GM21360 (cell line): ENCODE measurements at regions not wholly inside any gene's neighbourhood (a gene's known extent, or its start where the extent isn't known, plus 50 kb on each side); places are given as distances from the start of the nearest gene placed in this dataset.

Experiments
- ATAC-seq: cut with Tn5 transposase; IDR thresholded peaks from one replicate; pipeline ENCODE4 v1.9.1; 2021; ENCODE audit warnings: mild to moderate bottlenecking, moderate library complexity; ENCODE audit not compliant: unreplicated experiment

- ATAC-seq = no peak
Measured at GRCh38 chr5:58040044-58040443, 419.8 kb downstream of the PLK2 start.

- ATAC-seq = no peak
Measured at GRCh38 chr5:58037899-58038298, 422.0 kb downstream of the PLK2 start.

GRCh38 chr5:58025809-58026208 is 434.1 kb downstream of the PLK2 start:
- ATAC-seq = no peak

GRCh38 chr5:58024151-58024550 is 435.7 kb downstream of the PLK2 start:
- ATAC-seq = no peak

- no peak for ATAC-seq
Measured at GRCh38 chr5:58022055-58022454, 437.8 kb downstream of the PLK2 start.

- no peak for ATAC-seq
Measured at GRCh38 chr5:58021466-58021865, 438.4 kb downstream of the PLK2 start.

GRCh38 chr5:58019614-58020013 is 440.3 kb downstream of the PLK2 start:
- ATAC-seq = no peak

GRCh38 chr5:58018016-58018415 is 441.9 kb downstream of the PLK2 start:
- no peak for ATAC-seq

- ATAC-seq = no peak
Measured at GRCh38 chr5:58016877-58017276, 443.0 kb downstream of the PLK2 start.

GRCh38 chr5:58016358-58016757 is 443.5 kb downstream of the PLK2 start:
- ATAC-seq = no peak

GRCh38 chr5:58015175-58015574 is 444.7 kb downstream of the PLK2 start:
- ATAC-seq = no peak

- no peak for ATAC-seq
Measured at GRCh38 chr5:58013542-58014258, 446.2 kb downstream of the PLK2 start.

- ATAC-seq = no peak
Measured at GRCh38 chr5:58012801-58013315, 447.0 kb downstream of the PLK2 start.

- no peak for ATAC-seq
Measured at GRCh38 chr5:58012102-58012501, 447.8 kb downstream of the PLK2 start.

GRCh38 chr5:58011301-58011700 is 448.6 kb downstream of the PLK2 start:
- no peak for ATAC-seq

GRCh38 chr5:58009754-58010153 is 450.1 kb downstream of the PLK2 start:
- ATAC-seq = no peak

- no peak for ATAC-seq
Measured at GRCh38 chr5:58002323-58002722, 457.6 kb downstream of the PLK2 start.

- no peak for ATAC-seq
Measured at GRCh38 chr5:57993866-57994265, 466.0 kb downstream of the PLK2 start.

GRCh38 chr5:57989378-57989777 is 470.5 kb downstream of the PLK2 start:
- ATAC-seq = no peak

GRCh38 chr5:57988813-57989212 is 471.1 kb downstream of the PLK2 start:
- no peak for ATAC-seq

- ATAC-seq = no peak
Measured at GRCh38 chr5:57987552-57987951, 472.3 kb downstream of the PLK2 start.

- ATAC-seq = no peak
Measured at GRCh38 chr5:57986761-57987341, 473.0 kb downstream of the PLK2 start.

- no peak for ATAC-seq
Measured at GRCh38 chr5:57983426-57983825, 476.5 kb downstream of the PLK2 start.
